ENCODE measurements at regions not wholly inside any gene's neighbourhood (a gene's known extent, or its start where the extent isn't known, plus 50 kb on each side); places are given as distances from the start of the nearest gene placed in this dataset.
A peak's percentile ranks its signal among the peaks of the same experiment; 100 is the strongest.

DNA sequence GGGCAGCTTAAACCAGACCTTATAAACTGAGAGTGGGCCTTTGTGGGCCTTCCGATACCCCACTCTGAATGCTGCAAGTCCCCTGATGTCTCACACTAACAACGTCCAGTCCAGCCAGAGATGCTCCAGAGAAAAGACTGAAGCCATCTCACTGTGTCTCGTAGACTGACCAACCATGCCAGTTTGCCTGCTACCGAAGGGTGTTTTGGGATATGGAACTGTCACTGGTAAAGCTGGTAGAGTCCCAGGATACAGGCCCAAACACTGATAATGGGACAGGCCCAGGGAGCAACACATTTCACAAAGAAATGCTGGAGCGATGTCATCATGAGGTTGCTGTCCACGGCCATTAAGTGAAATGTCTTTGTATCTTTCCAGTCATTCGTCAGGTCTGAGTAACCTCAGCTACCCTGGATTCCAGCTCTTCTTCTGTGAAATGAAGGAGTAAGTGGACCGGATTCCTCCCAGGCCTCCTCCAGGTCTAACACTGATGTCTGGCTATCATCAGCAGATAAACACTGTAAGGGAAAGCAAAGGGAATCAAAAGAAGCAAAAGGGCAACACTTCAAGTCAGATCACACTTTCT is 81.6 kb downstream of the SLC5A7 start:
- no peak for DNase-seq

DNA sequence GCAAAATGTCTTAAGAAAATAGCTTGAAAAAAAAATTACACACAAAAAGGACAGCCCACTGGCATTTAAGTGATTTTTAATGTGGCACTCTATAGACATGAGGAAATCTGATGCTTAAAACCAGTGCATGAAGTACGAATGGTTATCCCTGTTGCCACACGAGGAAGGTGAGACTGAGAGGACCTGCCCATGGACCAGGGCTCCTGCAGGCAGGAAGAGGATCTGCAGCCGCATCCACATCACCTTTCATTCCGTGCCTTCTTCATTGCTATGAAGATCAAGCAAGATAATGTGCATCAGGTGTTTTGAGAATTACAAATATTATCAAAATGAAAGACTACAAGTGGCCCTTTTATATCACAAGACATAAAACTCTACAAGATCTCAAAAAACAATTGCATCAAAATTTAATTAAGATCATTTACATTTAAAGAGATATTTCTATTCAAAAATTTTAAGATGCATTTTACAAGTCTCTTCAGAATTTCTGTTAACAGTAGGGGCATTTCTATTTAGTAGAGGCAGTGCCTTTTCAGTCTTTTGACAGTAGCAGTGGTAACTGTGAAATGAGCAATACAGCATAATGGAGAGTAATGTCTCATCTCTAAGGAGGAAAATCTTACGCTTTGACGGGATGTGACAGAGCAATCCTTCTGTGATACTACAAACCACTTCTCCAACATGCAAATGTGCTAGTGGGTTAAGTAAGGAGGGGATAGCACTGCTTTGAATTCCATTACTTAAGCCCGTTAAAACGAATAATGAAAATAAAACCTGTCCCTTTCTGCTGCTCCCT is 83.4 kb downstream of the SLC5A7 start:
- no peak for DNase-seq

DNA sequence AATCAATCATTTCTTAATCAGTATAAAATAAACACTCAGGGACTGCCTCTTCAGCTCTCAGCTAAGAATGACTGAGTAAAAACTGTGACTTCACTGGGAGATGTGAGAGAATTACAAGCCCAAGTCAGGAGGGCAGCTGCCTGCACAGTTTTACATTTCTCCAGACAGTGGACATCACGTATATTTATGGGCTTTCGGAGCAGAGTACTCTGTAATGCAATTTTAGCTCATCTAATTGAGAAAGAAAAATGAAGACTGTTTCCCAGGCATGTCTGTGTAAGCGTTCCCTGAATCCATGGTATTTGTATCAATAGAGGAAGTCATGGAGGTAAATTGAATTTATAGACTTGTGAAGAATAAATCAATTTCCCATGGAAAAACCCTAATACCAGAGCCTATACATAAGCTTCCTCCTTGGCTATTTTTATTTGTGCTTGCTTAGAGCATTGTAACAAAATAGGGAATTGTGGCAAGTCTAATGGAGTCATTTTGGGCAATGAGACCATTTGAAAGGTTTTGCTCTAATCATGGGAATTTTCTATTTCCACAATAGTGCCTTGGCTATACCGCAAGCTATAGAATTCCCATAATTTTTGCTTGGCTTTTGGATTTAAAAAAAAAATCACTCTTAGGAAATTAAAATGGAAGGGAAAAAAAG is 87.2 kb downstream of the SLC5A7 start:
- no peak for DNase-seq

DNA sequence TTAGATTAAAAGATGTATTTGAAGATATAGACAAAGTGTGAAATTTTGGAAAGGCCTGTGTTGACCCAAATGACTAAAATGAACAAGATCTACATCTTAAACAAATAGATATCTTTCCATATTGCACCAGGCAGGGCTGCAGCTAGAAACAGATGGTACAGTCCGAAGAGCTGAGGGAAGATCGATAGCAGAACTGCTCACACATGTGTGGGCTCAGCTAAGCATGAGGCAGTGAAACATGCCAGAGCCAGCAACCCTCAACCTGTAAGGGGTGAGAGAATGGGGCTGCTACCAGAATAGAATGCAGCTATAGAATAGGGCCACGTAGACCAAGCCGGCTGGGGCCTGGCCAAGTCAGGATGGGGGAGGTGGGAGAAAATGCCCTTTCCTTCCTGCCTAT is 87.8 kb downstream of the SLC5A7 start:
- no peak for DNase-seq

DNA sequence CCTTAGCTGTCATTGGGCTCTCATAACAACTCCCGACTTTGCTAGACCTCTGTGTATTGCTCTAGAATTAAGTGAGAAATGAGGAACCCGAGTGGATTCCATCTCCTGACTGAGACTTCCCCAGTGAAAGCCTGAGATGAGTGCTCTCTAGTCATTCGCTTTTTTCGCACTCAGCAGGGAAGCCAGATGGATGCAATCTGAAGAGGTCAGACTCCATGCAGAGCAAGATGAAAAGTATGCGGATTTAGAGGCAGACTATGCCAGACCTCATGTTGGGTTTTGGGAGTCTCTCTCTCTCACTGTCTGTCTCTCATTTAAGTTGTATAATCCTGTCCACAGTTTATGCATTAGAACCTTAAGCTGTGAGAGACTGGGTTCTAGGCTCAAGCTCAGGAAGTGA is 88.6 kb downstream of the SLC5A7 start:
- peak; percentile 76 for DNase-seq

DNA sequence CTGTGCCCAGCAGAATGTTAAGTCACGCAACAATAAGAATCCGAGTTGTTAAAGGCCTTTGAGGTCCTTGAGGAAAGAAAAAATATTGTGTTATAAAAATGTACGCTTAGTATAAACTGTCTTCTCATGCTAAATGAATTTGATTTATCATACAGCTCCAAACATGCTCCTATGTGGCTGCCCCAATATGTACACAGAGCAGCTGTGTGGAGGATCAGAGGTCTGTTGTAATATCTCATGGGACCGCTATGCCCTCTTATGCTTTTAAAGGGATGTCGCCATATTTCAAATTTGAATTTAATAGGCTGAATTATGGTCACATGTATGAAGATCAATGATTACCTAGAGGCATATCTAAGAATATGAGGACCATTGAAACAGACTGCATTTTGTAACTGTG is 90.2 kb downstream of the SLC5A7 start:
- DNase-seq = no peak

DNA sequence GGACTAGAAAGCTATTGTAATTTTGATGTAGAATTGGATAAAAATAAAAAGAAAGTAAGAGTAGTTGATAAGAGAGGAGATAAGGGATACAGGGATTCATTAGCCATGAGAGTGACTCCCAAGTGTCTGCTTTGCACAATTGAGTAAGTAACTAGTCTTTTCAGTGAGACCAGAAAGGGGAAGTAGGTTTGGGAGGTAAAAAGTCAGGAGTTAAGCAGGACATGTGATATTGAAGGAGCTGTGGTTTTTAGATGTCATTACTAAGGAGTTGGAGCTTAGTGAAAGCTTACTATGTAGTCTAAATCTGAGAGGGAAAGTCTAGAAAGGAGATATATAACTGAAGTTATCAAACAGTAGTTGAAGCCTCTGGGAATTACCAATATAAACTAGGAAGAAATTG is 93.4 kb downstream of the SLC5A7 start:
- no peak for DNase-seq

DNA sequence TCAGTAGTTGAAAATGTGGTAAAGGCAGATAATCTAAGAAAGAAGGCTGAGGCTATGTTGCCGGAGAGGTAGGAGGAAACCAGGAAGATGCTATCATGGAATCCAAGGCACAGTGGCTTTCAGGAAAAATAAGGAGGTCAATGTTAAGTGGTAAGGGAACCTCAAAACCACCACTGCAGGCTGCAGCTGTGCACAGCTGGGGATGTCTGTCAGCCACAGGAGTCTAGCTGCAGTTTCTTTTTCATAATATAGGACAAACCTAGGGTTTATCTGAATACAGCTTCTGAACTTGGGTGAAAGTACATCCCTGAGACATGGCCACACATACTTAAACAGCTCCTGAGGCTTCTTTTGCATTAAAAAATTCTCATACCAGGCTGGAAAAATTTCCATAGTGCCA is 93.9 kb downstream of the SLC5A7 start:
- DNase-seq = no peak

DNA sequence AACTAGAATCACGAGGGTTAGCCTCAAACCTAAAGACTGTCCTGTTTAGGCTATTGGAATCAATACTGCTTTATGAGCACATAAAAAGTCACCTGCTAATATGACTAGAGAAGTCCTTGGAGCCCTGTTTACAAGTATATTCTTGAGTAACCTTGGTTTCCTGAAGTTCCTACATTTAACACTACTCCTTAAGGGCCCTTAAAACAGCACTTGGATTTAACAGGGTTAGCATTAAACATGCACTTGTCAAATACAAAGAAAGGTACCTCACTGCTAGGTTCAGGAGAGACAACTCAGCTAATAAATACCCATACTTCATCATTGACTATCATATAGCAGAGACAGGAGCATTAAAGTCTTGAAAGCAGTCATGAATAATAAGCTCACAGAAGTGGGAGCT is 96.7 kb downstream of the SLC5A7 start:
- DNase-seq = no peak

DNA sequence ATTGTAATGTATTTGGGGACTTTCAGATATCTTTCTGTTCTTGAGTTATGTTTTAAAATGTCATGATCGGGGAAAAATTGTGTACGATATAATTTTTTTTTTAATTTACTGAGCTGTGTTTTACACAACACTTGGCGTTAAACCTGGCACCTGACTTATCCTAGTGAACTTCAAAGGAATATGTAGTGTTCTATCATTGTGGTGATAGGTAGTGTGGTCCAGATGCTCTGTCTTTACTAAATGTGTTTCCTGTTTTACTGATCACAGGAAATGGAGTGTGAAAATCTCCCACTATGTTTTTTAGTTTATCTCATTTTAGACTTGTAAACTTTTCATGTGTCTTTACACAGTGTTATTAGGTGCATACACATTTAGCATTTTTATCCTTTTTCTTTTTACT is 98.0 kb downstream of the SLC5A7 start:
- no peak for DNase-seq

DNA sequence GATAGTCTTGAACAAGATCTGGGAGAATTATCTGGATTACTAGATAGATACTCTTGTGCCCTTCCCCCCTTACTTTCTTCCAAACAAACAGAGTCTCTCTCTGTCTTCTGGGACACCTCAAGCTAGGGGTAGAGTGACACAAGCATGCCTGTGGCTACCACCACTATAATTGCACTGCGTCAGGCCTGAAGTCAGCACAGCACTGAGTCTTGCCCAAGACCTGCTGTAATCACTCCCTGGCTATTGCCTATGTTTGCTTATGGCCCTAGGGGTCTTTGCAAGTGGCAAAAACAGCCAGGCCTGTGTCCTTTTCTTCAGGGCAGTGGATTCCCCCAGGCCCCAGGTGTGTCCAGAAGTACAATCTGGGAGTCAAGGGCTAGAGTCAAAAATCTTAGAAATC is 106.6 kb downstream of the SLC5A7 start:
- no peak for DNase-seq

DNA sequence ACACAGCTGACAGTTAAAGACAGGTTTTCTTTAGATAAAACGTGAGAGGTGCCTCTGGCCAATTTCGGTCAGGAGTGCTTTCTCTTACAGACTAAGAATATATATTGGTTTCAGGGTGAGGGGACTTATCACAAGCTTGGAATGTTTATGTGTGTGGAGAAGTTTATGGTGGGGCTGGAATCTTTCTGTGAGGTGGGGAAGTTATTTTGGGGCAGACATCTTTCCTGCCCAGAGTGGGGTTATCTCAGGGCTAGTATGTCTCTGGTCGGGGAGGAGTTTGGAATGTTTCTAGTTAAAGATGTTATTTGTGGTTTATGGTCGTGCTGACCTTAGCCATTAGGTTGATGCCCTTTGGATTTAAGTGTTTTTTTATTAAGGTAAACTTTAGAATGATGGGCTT is 115.2 kb downstream of the SLC5A7 start:
- no peak for DNase-seq

DNA sequence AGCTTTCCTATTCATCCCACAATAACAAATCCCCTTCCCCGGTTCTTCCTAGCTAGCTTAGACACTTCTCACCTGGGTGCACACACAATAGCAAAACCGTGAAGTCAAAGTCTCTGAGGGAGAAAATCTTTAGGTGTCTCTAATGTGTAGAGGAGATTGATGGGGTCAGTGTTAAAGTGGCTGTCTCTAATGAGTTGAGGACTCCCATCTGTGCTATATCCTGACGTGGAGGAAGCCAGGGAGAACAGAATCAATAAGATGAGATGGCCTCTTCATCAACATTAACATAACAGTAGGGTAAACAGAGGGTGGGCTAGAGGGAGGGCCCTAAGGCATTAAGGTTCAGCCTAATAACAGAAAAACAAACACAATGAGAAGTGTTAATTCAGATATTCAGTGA is 120.4 kb downstream of the SLC5A7 start:
- peak; percentile 38 for DNase-seq

DNA sequence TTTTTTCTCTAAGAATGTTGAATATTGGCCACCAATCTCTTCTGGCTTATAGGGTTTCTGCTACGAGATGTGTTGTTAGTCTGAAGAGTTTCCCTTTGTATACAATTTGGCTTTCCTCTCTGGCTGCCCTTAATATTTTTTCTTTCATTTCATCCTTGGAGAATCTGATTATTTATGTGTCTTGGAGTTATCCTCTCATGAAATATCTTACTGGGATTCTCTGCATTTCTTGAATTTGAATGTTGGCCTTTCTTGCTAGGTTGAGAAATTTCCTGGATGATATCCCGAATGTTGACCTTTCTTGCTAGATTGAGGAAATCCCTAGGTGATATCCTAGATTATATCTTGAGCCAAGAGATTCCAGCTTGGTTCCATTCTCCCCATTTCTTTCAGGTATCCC is 125.6 kb downstream of the SLC5A7 start:
- no peak for DNase-seq

DNA sequence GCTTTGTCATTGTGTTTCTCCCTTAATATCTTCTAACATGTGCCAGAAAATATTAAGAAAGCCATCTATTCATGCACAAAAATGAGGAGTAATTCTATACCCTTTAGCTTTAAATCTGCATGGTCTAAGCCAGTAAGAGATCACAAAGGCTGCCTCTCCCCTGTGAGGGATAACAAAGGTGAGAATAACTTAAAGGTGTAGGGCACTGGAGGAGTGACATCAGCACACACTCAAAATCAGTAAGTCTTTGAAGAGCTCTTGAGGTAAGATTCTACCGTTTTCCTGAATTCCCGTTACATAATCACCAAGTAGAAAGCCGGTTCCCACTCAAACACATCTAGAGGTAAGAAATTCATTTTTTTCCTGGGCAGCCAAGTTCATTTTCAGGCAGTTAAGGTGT is 123.9 kb upstream of the SULT1C3 start:
- DNase-seq = no peak

DNA sequence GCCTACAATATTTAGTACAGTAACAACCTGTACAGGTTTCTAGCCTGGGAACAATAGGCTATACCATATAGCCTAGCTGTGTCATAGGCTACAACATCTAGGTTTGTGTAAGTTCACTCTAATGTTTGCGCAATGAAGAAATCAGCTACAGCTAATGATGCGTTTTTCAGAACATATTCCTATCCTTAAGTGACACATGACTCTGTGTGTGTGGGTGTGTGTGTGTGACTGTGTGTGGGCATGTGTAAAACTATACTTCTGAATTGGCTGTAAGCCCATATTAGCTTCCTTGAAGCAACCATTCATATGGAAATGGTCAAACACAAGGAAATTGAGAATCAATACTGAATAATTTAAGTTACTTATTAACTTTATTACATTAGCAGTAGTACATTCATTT is 120.8 kb upstream of the SULT1C3 start:
- no peak for DNase-seq

DNA sequence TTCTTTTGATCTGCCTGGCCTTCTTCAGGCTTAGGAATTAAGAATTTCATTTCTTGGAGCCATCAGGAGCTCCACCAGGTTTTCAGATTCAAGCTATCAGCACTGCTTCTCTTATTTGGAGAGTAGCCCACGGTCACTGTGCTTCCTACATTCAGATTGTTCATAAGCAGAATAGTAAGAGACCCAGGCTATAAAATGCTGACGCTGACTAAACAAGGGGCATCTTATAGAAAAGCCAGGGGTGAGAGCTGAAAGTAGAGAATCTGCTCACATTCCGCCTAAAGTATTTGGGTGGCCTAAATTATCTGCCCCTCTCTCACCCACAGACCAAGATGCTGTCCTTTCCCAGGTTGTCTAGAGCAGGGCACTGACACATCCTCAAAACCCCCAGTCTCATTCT is 120.3 kb upstream of the SULT1C3 start:
- DNase-seq = no peak

DNA sequence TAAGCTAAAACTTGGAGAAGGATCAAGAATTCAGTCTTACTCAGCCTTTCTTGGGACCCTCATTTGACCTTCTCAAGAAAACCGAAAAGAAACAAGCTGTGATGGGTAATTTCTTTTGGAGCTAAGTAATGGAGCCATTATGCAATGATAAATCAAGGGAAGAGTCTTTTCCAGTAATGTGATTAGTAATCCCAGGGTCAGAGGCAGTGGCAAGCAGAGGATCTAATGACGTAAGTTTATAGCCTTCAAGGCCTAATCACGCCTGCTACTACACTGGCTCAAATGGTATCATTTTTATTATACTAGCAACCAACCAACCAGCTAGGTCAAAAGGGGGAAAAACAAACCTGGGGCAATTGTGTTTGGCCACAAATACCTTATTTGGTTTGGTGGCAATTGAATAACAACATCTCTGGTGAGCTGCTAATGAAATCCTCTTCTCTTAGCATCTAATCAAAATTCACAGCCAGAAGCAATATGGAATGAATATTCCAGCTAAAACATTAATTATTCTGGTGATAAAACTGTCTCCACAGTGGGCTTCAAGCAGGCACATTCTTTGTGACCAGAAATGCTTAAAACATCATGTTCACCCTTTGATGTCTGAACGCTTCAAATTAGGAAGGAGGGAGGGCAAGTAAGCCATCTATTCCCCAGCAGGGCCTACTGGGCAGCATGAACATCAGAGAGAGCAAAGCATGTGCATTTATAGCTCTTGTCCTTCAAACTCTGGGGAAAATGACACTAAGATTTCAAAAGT is 114.9 kb upstream of the SULT1C3 start:
- DNase-seq = no peak

DNA sequence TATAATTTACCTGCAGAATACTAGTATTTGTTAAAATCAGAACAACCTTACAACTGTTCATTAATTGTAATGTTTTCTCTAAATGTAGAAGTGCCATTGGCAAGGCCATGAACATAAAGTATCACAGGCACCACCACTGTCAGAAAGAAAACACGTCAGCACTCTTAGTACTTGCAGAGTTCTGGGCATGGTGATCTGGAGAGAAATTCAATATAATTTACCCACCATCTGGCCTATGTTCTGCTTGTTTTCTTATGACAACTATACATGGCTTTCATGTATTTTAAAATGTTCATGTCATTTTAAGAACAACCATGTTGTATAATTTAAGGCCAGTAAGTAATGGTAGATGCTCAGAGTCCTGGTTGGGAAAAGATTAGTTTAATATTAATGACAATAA is 114.2 kb upstream of the SULT1C3 start:
- no peak for DNase-seq

DNA sequence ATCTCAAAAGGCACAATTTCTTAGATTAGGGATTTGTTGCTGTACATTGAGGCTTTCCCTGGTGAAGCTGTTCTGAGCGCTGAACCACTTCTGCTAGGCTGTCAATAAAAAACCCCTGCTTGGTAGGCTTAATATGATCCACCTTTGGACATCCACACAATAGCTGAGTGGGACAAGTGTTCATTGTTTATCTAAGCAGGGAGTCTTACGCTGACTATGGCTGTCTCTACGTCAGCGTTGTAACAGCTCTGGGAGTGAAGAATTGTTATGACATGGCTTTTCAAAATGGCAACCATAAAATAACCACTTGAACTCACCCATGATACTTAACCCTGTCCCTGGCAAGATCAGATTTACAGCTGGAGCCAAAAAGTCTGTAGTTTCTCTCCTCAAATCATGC is 111.5 kb upstream of the SULT1C3 start:
- peak; percentile 82 for DNase-seq

DNA sequence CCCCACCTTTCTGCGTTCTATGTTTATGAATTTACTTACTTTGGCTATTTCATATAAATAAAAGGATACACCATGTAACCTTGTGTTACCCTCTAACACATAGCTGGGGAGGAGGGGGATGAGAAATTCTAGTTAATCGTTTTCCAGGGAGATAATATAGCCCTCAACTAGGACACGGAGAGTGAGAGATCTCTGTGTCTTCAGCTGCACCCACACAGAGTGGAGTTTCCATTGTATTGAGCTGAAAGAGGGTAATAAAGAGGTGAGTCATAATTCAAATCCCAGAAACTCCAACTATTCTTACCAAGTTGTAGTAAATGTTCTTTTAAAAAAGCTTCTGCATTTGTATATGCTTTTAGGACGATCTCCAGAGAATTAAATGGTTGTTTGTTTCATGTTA is 110.1 kb upstream of the SULT1C3 start:
- DNase-seq = no peak

DNA sequence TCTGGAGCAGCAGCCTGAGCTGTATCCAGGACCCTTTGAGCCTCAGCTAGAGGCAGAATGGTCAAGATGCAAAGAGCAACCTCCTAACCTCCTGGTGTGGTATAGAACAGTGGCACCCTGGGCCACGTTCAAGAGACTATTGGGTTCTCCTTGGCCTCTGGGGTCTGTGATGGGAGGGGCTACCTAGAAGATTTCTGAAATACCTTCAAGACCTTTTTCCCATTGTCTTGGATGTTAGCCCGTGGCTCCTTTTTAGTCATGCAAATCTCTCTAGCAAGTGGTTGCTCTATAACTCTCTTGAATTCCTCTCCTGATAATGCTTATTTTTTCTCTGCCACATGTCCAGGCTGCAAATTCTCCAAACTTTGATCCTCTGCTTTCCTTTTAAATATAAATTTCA is 106.3 kb upstream of the SULT1C3 start:
- no peak for DNase-seq

DNA sequence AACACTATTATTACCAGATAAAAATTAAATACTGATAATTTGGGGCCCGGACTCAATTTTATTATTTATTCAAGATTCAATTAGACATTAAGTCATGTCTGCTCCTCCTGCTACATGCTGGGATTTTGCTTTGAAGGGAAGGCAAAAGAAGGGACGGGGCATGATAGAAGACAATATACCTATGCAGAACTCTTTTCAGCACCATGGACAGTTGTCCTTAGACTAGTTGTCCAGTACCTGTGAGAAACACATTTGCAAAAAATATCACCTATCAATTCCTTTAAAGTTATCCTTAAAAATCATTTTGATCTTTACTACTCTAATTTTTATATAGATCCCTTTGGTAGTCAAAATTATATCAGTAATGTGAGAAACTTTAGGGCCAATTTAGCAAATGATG is 100.2 kb upstream of the SULT1C3 start:
- no peak for DNase-seq
